LoVo (cell line): ENCODE measurements at regions not wholly inside any gene's neighbourhood (a gene's known extent, or its start where the extent isn't known, plus 50 kb on each side); places are given as distances from the start of the nearest gene placed in this dataset.

Experiments
- DNase-seq: peaks from one replicate; pipeline ENCODE4 v3.0.0-alpha.2; 2016; ENCODE audit warnings: low spot score

GRCh38 chr13:109366525-109366924 lies 419.9 kb downstream of the IRS2 start:
- no peak for DNase-seq

- DNase-seq, result no peak
Measured at GRCh38 chr13:109363431-109363830, 423.0 kb downstream of the IRS2 start.

- DNase-seq, result no peak
Measured at GRCh38 chr13:109362616-109363015, 423.8 kb downstream of the IRS2 start.

GRCh38 chr13:109361562-109362289 lies 424.7 kb downstream of the IRS2 start:
- DNase-seq, result no peak

- no peak for DNase-seq
Measured at GRCh38 chr13:109357751-109358471, 428.5 kb downstream of the IRS2 start.

- DNase-seq, result no peak
Measured at GRCh38 chr13:109355875-109356434, 430.4 kb downstream of the IRS2 start.

- no peak for DNase-seq
Measured at GRCh38 chr13:109355166-109355565, 431.2 kb downstream of the IRS2 start.

GRCh38 chr13:109351236-109351635 lies 435.1 kb downstream of the IRS2 start:
- DNase-seq, result no peak

GRCh38 chr13:109348519-109349258 lies 437.7 kb downstream of the IRS2 start:
- peak; percentile 16 for DNase-seq

GRCh38 chr13:109346060-109346459 lies 440.3 kb downstream of the IRS2 start:
- no peak for DNase-seq

GRCh38 chr13:109345433-109345941 lies 440.9 kb downstream of the IRS2 start:
- peak; percentile 4 for DNase-seq

- DNase-seq, result peak; percentile 7
Measured at GRCh38 chr13:109344552-109345157, 441.7 kb downstream of the IRS2 start.

GRCh38 chr13:109336730-109337129 lies 449.7 kb downstream of the IRS2 start:
- peak; percentile 46 for DNase-seq

GRCh38 chr13:109333893-109334651 lies 452.3 kb downstream of the IRS2 start:
- no peak for DNase-seq

GRCh38 chr13:109332506-109333499 lies 453.6 kb downstream of the IRS2 start:
- no peak for DNase-seq

- no peak for DNase-seq
Measured at GRCh38 chr13:109331898-109332297, 454.5 kb downstream of the IRS2 start.

GRCh38 chr13:109331011-109331433 lies 455.4 kb downstream of the IRS2 start:
- no peak for DNase-seq

- no peak for DNase-seq
Measured at GRCh38 chr13:109330123-109330522, 456.3 kb downstream of the IRS2 start.

GRCh38 chr13:109329175-109329574 lies 457.2 kb downstream of the IRS2 start:
- no peak for DNase-seq

GRCh38 chr13:109326601-109327000 lies 459.8 kb downstream of the IRS2 start:
- no peak for DNase-seq
